Body of pancreas (tissue), 4 donors: ENCODE measurements at regions not wholly inside any gene's neighbourhood (a gene's known extent, or its start where the extent isn't known, plus 50 kb on each side); places are given as distances from the start of the nearest gene placed in this dataset.

Source experiments
- ATAC-seq: fragments of 150-250 bp; one replicate; pipeline ENCODE4 v1.9.1; 2016
- DNase-seq, 4 donors: peaks; one replicate each; pipeline ENCODE4 v3.0.0-alpha.2; 2019
- H3K27ac ChIP-seq, 4 donors: fragments of 200-600 bp; sonication (generic); 1 replicate in 3 of 4; 2 replicates in 1 of 4; pipeline versions ENCODE4 v1.5.1 to v1.6.1; 2016 to 2019; ENCODE audit warnings: mild to moderate bottlenecking in 1 of 4, mixed read lengths in 1 of 4, moderate library complexity in 1 of 4
- H3K27me3 ChIP-seq, 2 donors: fragments of 200-600 bp; sonication (generic); one replicate each; pipeline ENCODE4 v1.6.0; 2016; ENCODE audit warnings: mild to moderate bottlenecking in 1 of 2
- H3K36me3 ChIP-seq, 2 donors: fragments of 200-600 bp; sonication (generic); replicated peaks in 1 of 2; 2 replicates each; pipeline ENCODE4 v1.5.1; 2016; ENCODE audit warnings: low read depth in 2 of 2; ENCODE audit not compliant: insufficient read depth in 1 of 2
- H3K4me1 ChIP-seq: fragments of 200-600 bp; sonication (generic); one replicate; pipeline ENCODE4 v1.6.0; 2016
- H3K4me3 ChIP-seq, 2 donors: fragments of 200-600 bp; sonication (generic); 1 replicate in 1 of 2; 2 replicates in 1 of 2; pipeline ENCODE4 v1.5.1; 2016 to 2019
- H3K9me3 ChIP-seq, 3 donors: fragments of 200-600 bp; sonication (generic); 1 replicate in 2 of 3; 2 replicates in 1 of 3; pipeline ENCODE4 v1.5.1; 2016
- CTCF ChIP-seq, 7 experiments: fragments of 450-650 bp in 4 of 7; fragments of 200-600 bp in 3 of 7; sonication (generic) in 3 of 7; IDR thresholded peaks; one replicate each; pipeline ENCODE4 v1.5.1; 2016 to 2019; ENCODE audit warnings: antibody characterized with exemption in 7 of 7
- POLR2A ChIP-seq, 3 donors: fragments of 450-650 bp; IDR thresholded peaks; one replicate each; pipeline ENCODE4 v1.6.1; 2016; ENCODE audit warnings: antibody characterized with exemption in 3 of 3, mild to moderate bottlenecking in 2 of 3
- WGBS, 2 donors: methylation state at CpG; one replicate each; pipeline ENCODE4 v1.1.5; 2017; 5-methylcytosine and 5-hydroxymethylcytosine counted together
- intact Hi-C: fragments of 100-400 bp; cut with DNase I; formaldehyde crosslinking; loops from one replicate; pipeline ENCODE4 v1.15.1; 2023

- TF ChIP-seq POLR2A (IDR thresholded peaks at IDR 0.05) (no peak), CTCF (IDR thresholded peaks at IDR 0.05) (no peak)
- Histone ChIP-seq H3K36me3 (no peaks in the 10 kb centered on the region), H3K4me3 (no peak overlapping the region), H3K27ac (no peak overlapping the region), H3K9me3 (no peaks in the 10 kb centered on the region), H3K27me3 (no peaks in the 10 kb centered on the region), H3K4me1 (no peaks in the 10 kb centered on the region)
- intact Hi-C loops = no loop called here
- no peak for ATAC-seq
- DNase-seq = no peak
- 67 to 75% methylated on average over 4 of the region's 4 CpGs for WGBS, 2 donors
Observed at GRCh38 chr9:99572567-99572966, 249.1 kb upstream of the NR4A3 start.

GRCh38 chr9:99573085-99573484 is 248.6 kb upstream of the NR4A3 start:
- Histone ChIP-seq H3K27me3 (no peaks in the 10 kb centered on the region), H3K36me3 (no peaks in the 10 kb centered on the region), H3K4me3 (no peak overlapping the region), H3K9me3 (no peaks in the 10 kb centered on the region), H3K4me1 (no peaks in the 10 kb centered on the region), H3K27ac (no peak overlapping the region)
- no peak for DNase-seq
- no peak for TF ChIP-seq CTCF (IDR thresholded peaks at IDR 0.05)
- TF ChIP-seq POLR2A (IDR thresholded peaks at IDR 0.05) = no peak
- no peak for ATAC-seq
- WGBS, 2 donors = 75 to 83% methylated on average over 5 of the region's 5 CpGs
- intact Hi-C loops = no loop called here

DNA sequence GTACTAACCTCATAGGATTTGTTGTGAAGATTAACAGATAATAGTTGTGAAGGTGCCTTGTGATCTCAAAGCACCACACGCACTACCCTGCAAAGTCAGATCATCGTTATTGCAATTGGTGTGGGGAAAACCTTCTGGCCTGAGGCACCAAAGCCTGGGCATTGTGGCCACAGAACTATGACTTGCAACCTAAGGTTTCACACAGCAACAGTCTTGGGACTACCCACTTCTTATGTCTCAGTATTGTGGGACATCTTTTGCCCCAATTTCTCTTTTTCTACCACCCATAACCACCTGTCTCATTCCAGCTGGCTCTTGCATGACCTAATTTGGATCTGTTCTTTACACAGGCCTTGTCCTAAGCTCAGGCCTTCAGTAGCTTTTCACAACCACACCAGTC is 247.8 kb upstream of the NR4A3 start:
- TF ChIP-seq CTCF (IDR thresholded peaks at IDR 0.05) = no peak
- TF ChIP-seq POLR2A (IDR thresholded peaks at IDR 0.05) = no peak
- WGBS, 2 donors = 86 to 88% methylated on average over 2 of the region's 2 CpGs
- H3K36me3 ChIP-seq = no peaks in the 10 kb centered on the region
- DNase-seq = no peak
- H3K4me3 ChIP-seq = no peak overlapping the region
- intact Hi-C loops = no loop called here
- H3K27ac ChIP-seq = no peak overlapping the region
- H3K27me3 ChIP-seq = no peaks in the 10 kb centered on the region
- no peaks in the 10 kb centered on the region for H3K9me3 ChIP-seq
- H3K4me1 ChIP-seq = no peaks in the 10 kb centered on the region
- no peak for ATAC-seq

DNA sequence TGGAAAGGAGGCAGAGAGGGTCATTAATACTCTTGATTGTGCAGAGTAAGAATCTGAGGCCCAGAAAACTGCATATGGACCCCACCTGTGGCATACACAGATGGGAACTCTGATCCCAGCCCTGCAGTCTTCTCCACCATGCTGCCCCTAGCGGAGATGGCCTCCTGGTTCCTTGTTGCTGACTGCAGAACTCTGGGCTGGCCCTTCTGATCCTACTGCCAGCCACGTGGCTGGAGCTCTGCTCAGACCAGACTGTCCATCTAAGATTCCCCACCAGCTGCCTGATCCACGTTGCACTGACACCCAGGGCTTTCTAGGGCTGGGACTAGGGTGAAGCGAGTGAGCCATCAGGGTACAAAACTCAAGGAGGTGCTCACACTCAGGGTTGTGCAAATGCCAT is 245.7 kb upstream of the NR4A3 start:
- no peaks in the 10 kb centered on the region for H3K9me3 ChIP-seq
- no peak overlapping the region for H3K27ac ChIP-seq
- no peaks in the 10 kb centered on the region for H3K36me3 ChIP-seq
- intact Hi-C loops = no loop called here
- DNase-seq = no peak
- H3K27me3 ChIP-seq = no peaks in the 10 kb centered on the region
- no peaks in the 10 kb centered on the region for H3K4me1 ChIP-seq
- 74% methylated on average over 4 of the region's 4 CpGs for WGBS, 2 donors
- no peak overlapping the region for H3K4me3 ChIP-seq
- no peak for TF ChIP-seq CTCF (IDR thresholded peaks at IDR 0.05)
- TF ChIP-seq POLR2A (IDR thresholded peaks at IDR 0.05) = no peak
- ATAC-seq = no peak

GRCh38 chr9:99576876-99577275 is 244.8 kb upstream of the NR4A3 start:
- no peaks in the 10 kb centered on the region for H3K27me3 ChIP-seq
- DNase-seq (no peak), ATAC-seq (no peak)
- intact Hi-C loops = no loop called here
- TF ChIP-seq POLR2A (IDR thresholded peaks at IDR 0.05) (no peak), CTCF (IDR thresholded peaks at IDR 0.05) (no peak)
- H3K4me3 ChIP-seq = no peak overlapping the region
- H3K36me3 ChIP-seq = no peaks in the 10 kb centered on the region
- no peak overlapping the region for H3K27ac ChIP-seq
- 70 to 88% methylated on average over 3 of the region's 3 CpGs for WGBS, 2 donors
- H3K4me1 ChIP-seq = no peaks in the 10 kb centered on the region
- H3K9me3 ChIP-seq = no peaks in the 10 kb centered on the region
